ENCODE measurements at regions not wholly inside any gene's neighbourhood (a gene's known extent, or its start where the extent isn't known, plus 50 kb on each side); places are given as distances from the start of the nearest gene placed in this dataset.

DNA sequence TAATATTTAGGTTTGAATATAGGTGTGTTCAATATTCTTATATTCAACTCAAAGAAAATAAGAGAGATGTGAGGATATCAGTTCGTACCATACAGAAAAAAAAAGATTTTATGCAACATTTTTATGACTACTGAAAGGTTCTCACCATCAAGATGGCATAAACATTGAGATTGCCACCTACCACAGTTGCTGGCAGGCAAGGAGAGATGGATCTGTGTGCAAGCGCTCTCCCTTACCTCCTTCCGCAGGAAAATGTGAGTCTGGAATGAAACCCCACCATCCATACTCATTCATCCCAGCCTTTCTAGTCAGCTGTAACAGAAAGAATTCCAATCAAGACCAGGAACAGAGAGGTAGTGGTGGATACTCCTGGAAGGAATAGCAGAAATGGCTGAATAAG lies 376.9 kb downstream of the PPP3CA start:
- Mint-ChIP-seq H3K4me1 (ENCODE audit: low read depth) (no peaks in the 10 kb centered on the region), H3K27ac (no peak overlapping the region), H3K9me3 (no peaks in the 10 kb centered on the region), H3K4me3 (no peak overlapping the region), H3K36me3 (ENCODE audit: low read depth) (no peaks in the 10 kb centered on the region), H3K27me3 (ENCODE audit: low read depth) (peaks cover 6% of the 10 kb centered on the region)
- CTCF ChIA-PET, result no interaction called here
- DNase-seq, result no peak
- intact Hi-C loops (cut with micrococcal nuclease), result no loop called here

- intact Hi-C loops (cut with micrococcal nuclease), result no loop called here
- CTCF ChIA-PET, result no interaction called here
Observed at GRCh38 chr4:100969925-100970324, 377.4 kb downstream of the PPP3CA start.

DNA sequence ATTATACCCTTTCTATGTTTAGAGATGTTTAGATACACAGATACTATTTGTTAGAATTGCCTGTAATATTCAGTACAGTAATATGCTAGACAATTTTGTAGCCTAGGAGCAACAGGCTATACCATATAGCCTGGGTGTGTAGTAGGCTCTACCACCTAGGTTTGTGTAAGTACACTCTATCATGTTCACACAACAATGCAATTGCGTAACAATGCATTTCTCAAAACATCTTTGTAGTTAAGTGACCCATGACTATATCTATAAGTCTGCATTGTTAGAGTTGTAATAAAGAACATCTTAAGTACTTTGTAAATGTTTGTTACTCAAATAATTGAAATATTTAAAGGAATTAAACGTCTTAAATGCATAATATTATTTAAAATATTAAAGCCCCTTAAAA lies 379.3 kb downstream of the PPP3CA start:
- H3K27me3 Mint-ChIP-seq (ENCODE audit: low read depth), result peaks cover 6% of the 10 kb centered on the region

More at GRCh38 chr4:100969925-100970324, 377.4 kb downstream of the PPP3CA start:
- peaks cover 6% of the 10 kb centered on the region for H3K27me3 Mint-ChIP-seq (ENCODE audit: low read depth)
- H3K36me3 Mint-ChIP-seq (ENCODE audit: low read depth), result no peaks in the 10 kb centered on the region
- no peaks in the 10 kb centered on the region for H3K4me1 Mint-ChIP-seq (ENCODE audit: low read depth)
- H3K9me3 Mint-ChIP-seq, result no peaks in the 10 kb centered on the region
- no peak for DNase-seq
- no peak overlapping the region for H3K4me3 Mint-ChIP-seq
- H3K27ac Mint-ChIP-seq, result no peak overlapping the region

DNA sequence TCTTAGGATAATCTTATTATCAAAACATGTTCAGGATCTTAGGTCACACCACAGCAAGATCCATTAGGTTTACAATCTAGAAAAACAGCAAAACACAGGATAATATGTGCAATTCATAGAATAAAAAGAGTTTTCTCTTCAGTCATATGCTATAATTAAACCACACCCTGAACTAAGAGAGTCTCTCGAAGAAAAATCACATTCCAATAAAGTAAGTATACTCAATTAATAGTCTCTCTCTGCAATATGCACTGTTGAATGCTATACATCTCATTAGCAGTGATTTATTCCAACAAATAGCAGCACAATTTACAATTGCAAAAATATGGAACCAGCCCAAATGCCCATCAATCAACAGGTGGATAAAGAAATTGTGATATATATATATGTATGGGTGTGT lies 383.7 kb downstream of the PPP3CA start:
- Mint-ChIP-seq H3K36me3 (ENCODE audit: low read depth) (no peaks in the 10 kb centered on the region), H3K27me3 (ENCODE audit: low read depth) (no peaks in the 10 kb centered on the region)

More for the DNA sequence above, 379.3 kb downstream of the PPP3CA start:
- H3K36me3 Mint-ChIP-seq (ENCODE audit: low read depth), result no peaks in the 10 kb centered on the region
- intact Hi-C loops (cut with micrococcal nuclease), result no loop called here
- no peak overlapping the region for H3K4me3 Mint-ChIP-seq
- H3K27ac Mint-ChIP-seq, result no peak overlapping the region
- CTCF ChIA-PET, result no interaction called here
- no peaks in the 10 kb centered on the region for H3K9me3 Mint-ChIP-seq
- no peaks in the 10 kb centered on the region for H3K4me1 Mint-ChIP-seq (ENCODE audit: low read depth)
- DNase-seq, result no peak

DNA sequence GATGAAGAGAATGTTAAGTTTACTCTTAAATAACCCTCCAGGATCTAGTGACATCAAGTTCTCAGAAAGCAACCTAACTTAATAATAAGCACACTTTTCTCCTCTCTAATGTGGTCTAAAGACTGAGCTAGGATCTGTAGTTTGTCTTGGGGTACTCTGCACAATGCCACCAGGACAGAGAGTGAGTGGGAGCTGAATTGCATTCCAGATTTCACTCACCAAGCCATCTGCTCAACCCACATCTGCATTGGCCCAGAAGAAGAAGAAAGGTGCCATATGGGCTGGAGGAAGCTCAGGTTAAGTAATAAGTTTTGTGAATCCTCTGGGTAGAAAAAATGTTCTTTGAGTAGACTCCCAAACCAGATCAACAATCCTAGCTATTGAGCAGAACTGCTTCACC lies 384.6 kb downstream of the PPP3CA start:
- DNase-seq, result no peak
- no peaks in the 10 kb centered on the region for H3K9me3 Mint-ChIP-seq
- CTCF ChIA-PET, result no interaction called here
- no peaks in the 10 kb centered on the region for H3K27me3 Mint-ChIP-seq (ENCODE audit: low read depth)
- H3K4me1 Mint-ChIP-seq (ENCODE audit: low read depth), result no peaks in the 10 kb centered on the region
- intact Hi-C loops (cut with micrococcal nuclease), result no loop called here
- H3K27ac Mint-ChIP-seq, result no peak overlapping the region
- H3K4me3 Mint-ChIP-seq, result no peak overlapping the region
- no peaks in the 10 kb centered on the region for H3K36me3 Mint-ChIP-seq (ENCODE audit: low read depth)

More for the DNA sequence above, 383.7 kb downstream of the PPP3CA start:
- intact Hi-C loops (cut with micrococcal nuclease), result no loop called here
- CTCF ChIA-PET, result no interaction called here
- no peak for DNase-seq
- Mint-ChIP-seq H3K27ac (no peak overlapping the region), H3K4me3 (no peak overlapping the region), H3K4me1 (ENCODE audit: low read depth) (no peaks in the 10 kb centered on the region), H3K9me3 (no peaks in the 10 kb centered on the region)

DNA sequence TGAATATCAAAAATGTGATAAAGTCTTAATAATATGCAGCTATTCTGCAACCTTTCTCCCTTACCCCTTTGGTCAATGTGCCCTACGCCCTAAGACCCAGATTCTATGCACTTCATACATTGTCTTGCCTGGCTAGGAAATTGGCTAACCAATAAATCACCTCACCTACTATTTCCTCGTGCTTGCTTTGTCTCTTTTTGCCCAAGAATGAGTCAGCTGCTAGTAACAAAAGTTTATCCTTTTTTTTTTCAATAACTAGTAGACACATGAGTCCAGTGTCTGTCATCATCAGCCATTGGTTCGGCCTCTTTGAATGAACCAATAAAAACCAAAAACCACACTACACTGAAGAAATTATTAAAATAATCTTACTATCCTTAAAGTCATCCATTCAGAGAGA lies 387.1 kb downstream of the PPP3CA start:
- DNase-seq, result no peak
- no peaks in the 10 kb centered on the region for H3K4me1 Mint-ChIP-seq (ENCODE audit: low read depth)
- intact Hi-C loops (cut with micrococcal nuclease), result no loop called here
- H3K27ac Mint-ChIP-seq, result no peak overlapping the region
- no peak overlapping the region for H3K4me3 Mint-ChIP-seq
- no peaks in the 10 kb centered on the region for H3K9me3 Mint-ChIP-seq
- no peaks in the 10 kb centered on the region for H3K36me3 Mint-ChIP-seq (ENCODE audit: low read depth)
- CTCF ChIA-PET, result no interaction called here
- no peaks in the 10 kb centered on the region for H3K27me3 Mint-ChIP-seq (ENCODE audit: low read depth)

DNA sequence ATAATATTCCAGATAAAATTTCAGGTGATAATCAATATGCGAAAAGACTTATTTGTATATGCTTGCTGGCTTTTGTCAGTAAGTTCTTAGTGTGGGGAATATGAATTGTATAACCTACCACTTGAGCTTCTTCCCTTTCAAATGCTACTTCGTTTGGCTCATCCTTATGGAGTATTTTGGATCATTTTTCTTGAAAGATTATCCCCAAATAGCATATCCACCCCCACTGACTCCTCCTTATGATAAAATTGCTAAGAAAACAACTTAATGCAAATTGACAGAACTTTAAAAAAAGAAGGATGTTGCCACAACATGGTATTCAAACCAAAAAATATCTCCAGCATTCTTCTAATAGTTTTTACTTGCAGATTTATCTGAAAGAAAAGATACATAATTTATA lies 393.3 kb downstream of the PPP3CA start:
- no peak for DNase-seq
- CTCF ChIA-PET, result no interaction called here
- no peak overlapping the region for H3K27ac Mint-ChIP-seq
- H3K27me3 Mint-ChIP-seq (ENCODE audit: low read depth), result peaks cover 3% of the 10 kb centered on the region
- no peaks in the 10 kb centered on the region for H3K36me3 Mint-ChIP-seq (ENCODE audit: low read depth)
- no peaks in the 10 kb centered on the region for H3K4me1 Mint-ChIP-seq (ENCODE audit: low read depth)
- H3K4me3 Mint-ChIP-seq, result no peak overlapping the region
- H3K9me3 Mint-ChIP-seq, result no peaks in the 10 kb centered on the region
- intact Hi-C loops (cut with micrococcal nuclease), result no loop called here

DNA sequence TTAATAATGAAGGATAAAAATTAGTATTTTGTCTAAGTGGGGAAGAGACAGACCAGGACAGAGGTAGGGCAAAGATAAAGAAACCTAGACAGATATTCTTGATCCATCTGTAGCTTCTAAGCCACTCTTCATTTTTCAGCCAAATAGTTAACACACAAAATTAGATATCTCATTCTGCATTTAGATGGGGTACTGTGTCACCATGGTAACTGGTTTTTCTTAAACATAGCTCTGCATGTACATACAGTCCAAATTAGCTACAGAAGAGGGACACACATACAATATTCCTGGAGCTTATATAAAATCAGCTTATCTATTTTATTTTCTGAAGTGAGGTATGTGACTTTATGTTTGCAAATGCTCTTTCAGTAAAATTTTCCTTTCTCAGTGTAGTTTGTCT lies 393.7 kb downstream of the PPP3CA start:
- CTCF ChIA-PET, result no interaction called here
- H3K27me3 Mint-ChIP-seq (ENCODE audit: low read depth), result peaks cover 3% of the 10 kb centered on the region

DNA sequence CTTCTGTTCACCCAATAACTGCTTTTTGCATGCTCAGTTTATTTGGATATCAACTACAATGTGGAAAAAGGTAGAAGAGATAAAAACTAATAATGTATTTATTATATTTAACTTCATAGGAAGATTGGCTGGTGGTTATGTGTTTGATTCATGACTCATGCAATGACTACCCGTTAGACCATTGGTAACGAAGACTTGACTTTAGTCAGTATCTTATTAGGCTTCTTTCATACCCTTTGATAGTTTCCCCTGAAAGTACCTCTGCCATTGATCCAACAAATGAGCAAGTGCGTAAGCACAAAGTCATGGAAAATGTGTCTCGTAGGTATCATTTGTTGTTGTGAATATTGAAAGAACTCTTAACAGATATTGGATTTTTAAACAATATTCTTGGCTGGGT lies 394.7 kb downstream of the PPP3CA start:
- Mint-ChIP-seq H3K36me3 (ENCODE audit: low read depth) (no peaks in the 10 kb centered on the region), H3K4me1 (ENCODE audit: low read depth) (no peaks in the 10 kb centered on the region), H3K27ac (no peak overlapping the region), H3K4me3 (no peak overlapping the region), H3K27me3 (ENCODE audit: low read depth) (peaks cover 3% of the 10 kb centered on the region), H3K9me3 (no peaks in the 10 kb centered on the region)
- intact Hi-C loops (cut with micrococcal nuclease), result no loop called here
- CTCF ChIA-PET, result no interaction called here
- DNase-seq, result no peak

More for the DNA sequence above, 393.7 kb downstream of the PPP3CA start:
- Mint-ChIP-seq H3K36me3 (ENCODE audit: low read depth) (no peaks in the 10 kb centered on the region), H3K9me3 (no peaks in the 10 kb centered on the region), H3K4me3 (no peak overlapping the region), H3K27ac (no peak overlapping the region), H3K4me1 (ENCODE audit: low read depth) (no peaks in the 10 kb centered on the region)
- intact Hi-C loops (cut with micrococcal nuclease), result no loop called here
- no peak for DNase-seq

GRCh38 chr4:100949350-100949935 lies 397.9 kb downstream of the PPP3CA start:
- Mint-ChIP-seq H3K36me3 (ENCODE audit: low read depth) (no peaks in the 10 kb centered on the region), H3K27me3 (ENCODE audit: low read depth) (peaks cover 8% of the 10 kb centered on the region), H3K4me3 (no peak overlapping the region), H3K9me3 (no peaks in the 10 kb centered on the region), H3K27ac (no peak overlapping the region), H3K4me1 (ENCODE audit: low read depth) (no peaks in the 10 kb centered on the region)
- intact Hi-C loops (cut with micrococcal nuclease), result no loop called here
- DNase-seq, result no peak
- CTCF ChIA-PET, result no interaction called here

DNA sequence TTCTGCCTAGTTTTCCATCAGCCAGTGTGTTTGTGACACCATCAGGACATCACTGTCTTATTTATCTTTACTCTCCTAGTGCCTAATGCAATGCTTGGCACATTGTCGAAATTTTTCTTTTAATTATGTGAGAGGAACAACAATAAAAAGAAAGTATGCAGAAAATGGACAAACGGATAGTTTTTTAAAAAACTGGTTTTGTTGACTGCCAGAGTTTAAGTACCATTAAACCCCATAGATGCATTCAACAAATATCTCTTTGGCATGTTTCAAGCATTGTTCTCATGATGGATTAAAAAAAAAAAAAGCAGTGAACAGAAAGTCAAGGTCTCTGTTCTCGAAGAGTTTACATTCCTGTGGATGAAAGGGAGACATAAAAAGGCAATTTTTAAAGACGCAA lies 398.4 kb downstream of the PPP3CA start:
- CTCF ChIA-PET, result no interaction called here
- no peaks in the 10 kb centered on the region for H3K4me1 Mint-ChIP-seq (ENCODE audit: low read depth)
- H3K4me3 Mint-ChIP-seq, result no peak overlapping the region
- peaks cover 8% of the 10 kb centered on the region for H3K27me3 Mint-ChIP-seq (ENCODE audit: low read depth)
- no peak overlapping the region for H3K27ac Mint-ChIP-seq
- H3K36me3 Mint-ChIP-seq (ENCODE audit: low read depth), result no peaks in the 10 kb centered on the region
- no peaks in the 10 kb centered on the region for H3K9me3 Mint-ChIP-seq
- no peak for DNase-seq
- intact Hi-C loops (cut with micrococcal nuclease), result no loop called here

DNA sequence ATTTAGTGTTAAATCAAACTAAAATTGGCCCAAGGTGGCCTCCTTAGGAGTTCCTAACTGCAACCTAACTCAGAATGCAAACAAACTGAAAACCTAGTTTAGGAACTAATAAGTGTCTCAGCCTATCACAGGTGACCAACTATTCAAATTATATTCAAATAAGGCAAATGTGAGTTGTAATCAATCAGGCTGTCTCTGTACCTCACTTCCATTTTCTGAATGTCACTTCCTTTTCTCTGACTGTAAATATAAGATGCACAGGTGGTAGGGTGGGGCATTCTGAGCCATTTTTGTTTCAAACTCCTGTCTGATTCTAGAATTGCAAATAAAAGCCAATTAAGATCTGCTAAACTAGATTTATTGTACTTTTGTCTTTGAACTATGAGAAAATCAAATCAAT lies 401.5 kb downstream of the PPP3CA start:
- no peaks in the 10 kb centered on the region for H3K36me3 Mint-ChIP-seq (ENCODE audit: low read depth)
- intact Hi-C loops (cut with micrococcal nuclease), result no loop called here
- no peak for DNase-seq
- H3K27me3 Mint-ChIP-seq (ENCODE audit: low read depth), result peaks cover 15% of the 10 kb centered on the region
- H3K27ac Mint-ChIP-seq, result no peak overlapping the region
- H3K9me3 Mint-ChIP-seq, result peaks cover 5% of the 10 kb centered on the region
- H3K4me3 Mint-ChIP-seq, result no peak overlapping the region
- CTCF ChIA-PET, result no interaction called here
- no peaks in the 10 kb centered on the region for H3K4me1 Mint-ChIP-seq (ENCODE audit: low read depth)

DNA sequence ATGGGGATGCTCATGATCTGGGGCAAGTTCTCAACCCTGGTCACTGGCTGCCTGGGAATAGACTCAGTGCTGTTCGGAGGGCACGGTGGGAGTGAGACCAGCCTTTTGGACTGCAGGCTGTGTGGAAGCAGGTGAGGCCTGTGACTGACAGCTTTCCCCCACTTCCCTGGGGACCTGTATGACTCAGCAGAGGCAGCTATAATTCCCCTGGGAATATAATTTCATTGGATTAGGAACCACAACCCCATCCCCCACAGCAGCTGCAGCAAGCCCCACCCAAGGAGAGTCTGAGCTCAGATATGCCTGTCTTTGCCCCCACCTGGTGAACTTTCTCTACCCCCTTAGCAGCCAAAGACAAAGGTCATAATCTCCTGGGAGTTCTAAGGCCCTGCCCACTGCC lies 408.6 kb downstream of the PPP3CA start:
- Mint-ChIP-seq H3K27me3 (ENCODE audit: low read depth) (peaks cover 26% of the 10 kb centered on the region), H3K27ac (no peak overlapping the region), H3K4me1 (ENCODE audit: low read depth) (no peaks in the 10 kb centered on the region), H3K9me3 (peaks cover 5% of the 10 kb centered on the region), H3K4me3 (no peak overlapping the region), H3K36me3 (ENCODE audit: low read depth) (no peaks in the 10 kb centered on the region)
- CTCF ChIA-PET, result no interaction called here
- DNase-seq, result no peak
- intact Hi-C loops (cut with micrococcal nuclease), result no loop called here
